Liver (tissue), 7 donors: ENCODE measurements at regions not wholly inside any gene's neighbourhood (a gene's known extent, or its start where the extent isn't known, plus 50 kb on each side); places are given as distances from the start of the nearest gene placed in this dataset.

Source experiments
- DNase-seq: peaks from one replicate; pipeline ENCODE4 v3.0.0-alpha.2; 2017; ENCODE audit warnings: low spot score
- H3K27ac ChIP-seq, 2 donors: one replicate each; pipeline ENCODE4 v1.7.0; 2013; ENCODE audit warnings: inconsistent platforms in 2 of 2, low read length in 2 of 2, control low read depth in 1 of 2, low read depth in 1 of 2, mild to moderate bottlenecking in 1 of 2
- H3K27me3 ChIP-seq, 4 donors: one replicate each; pipeline versions ENCODE4 v1.6.1 to v1.7.0; 2013; ENCODE audit warnings: low read length in 3 of 4, inconsistent platforms in 1 of 4, mild to moderate bottlenecking in 1 of 4, moderate library complexity in 1 of 4; ENCODE audit not compliant: control insufficient read depth in 4 of 4, insufficient read depth in 4 of 4
- H3K36me3 ChIP-seq, 4 donors: one replicate each; pipeline versions ENCODE4 v1.6.1 to v1.7.0; 2013; ENCODE audit warnings: low read length in 3 of 4, mild to moderate bottlenecking in 3 of 4, low read depth in 1 of 4, moderate library complexity in 1 of 4; ENCODE audit not compliant: control insufficient read depth in 4 of 4, insufficient read depth in 3 of 4
- H3K4me1 ChIP-seq, 4 donors: one replicate each; pipeline versions ENCODE4 v1.6.1 to v1.7.0; 2013; ENCODE audit warnings: low read length in 3 of 4, mild to moderate bottlenecking in 3 of 4, moderate library complexity in 1 of 4; ENCODE audit not compliant: control insufficient read depth in 4 of 4, insufficient read depth in 4 of 4
- H3K4me3 ChIP-seq, 3 donors: one replicate each; pipeline versions ENCODE4 v1.6.1 to v1.7.0; 2013; ENCODE audit warnings: low read length in 3 of 3, control low read depth in 1 of 3, low read depth in 1 of 3, mild to moderate bottlenecking in 1 of 3
- H3K9ac ChIP-seq, 2 donors: one replicate each; pipeline ENCODE4 v1.7.0; 2013; ENCODE audit warnings: low read length in 2 of 2, mild to moderate bottlenecking in 2 of 2, moderate library complexity in 2 of 2, control low read depth in 1 of 2, low read depth in 1 of 2
- H3K9me3 ChIP-seq, 4 donors: one replicate each; pipeline versions ENCODE4 v1.6.1 to v1.7.0; 2013; ENCODE audit warnings: low read length in 3 of 4; ENCODE audit not compliant: control insufficient read depth in 4 of 4
- ATF3 ChIP-seq: IDR thresholded peaks from 2 replicates; pipeline ENCODE4 v1.6.1; 2016; ENCODE audit warnings: antibody characterized with exemption
- FOXA1 ChIP-seq: IDR thresholded peaks from 2 replicates; pipeline ENCODE4 v1.6.1; 2016; ENCODE audit warnings: antibody characterized with exemption
- FOXA2 ChIP-seq: IDR thresholded peaks from 2 replicates; pipeline ENCODE4 v1.6.1; 2016; ENCODE audit warnings: antibody characterized with exemption
- GABPA ChIP-seq, 2 donors: IDR thresholded peaks in 1 of 2; conservative IDR thresholded peaks in 1 of 2; 2 replicates each; pipeline ENCODE4 v1.6.1; 2016; ENCODE audit warnings: antibody characterized with exemption in 2 of 2, mild to moderate bottlenecking in 1 of 2, moderate library complexity in 1 of 2
- HNF4A ChIP-seq, 2 donors: conservative IDR thresholded peaks; 2 replicates each; pipeline ENCODE4 v1.6.1; 2016; ENCODE audit warnings: antibody characterized with exemption in 2 of 2, mild to moderate bottlenecking in 2 of 2
- HNF4G ChIP-seq: IDR thresholded peaks from 2 replicates; pipeline ENCODE4 v1.6.1; 2016; ENCODE audit warnings: antibody characterized with exemption
- JUND ChIP-seq, 2 donors: IDR thresholded peaks; 2 replicates each; pipeline ENCODE4 v1.6.1; 2016; ENCODE audit warnings: antibody characterized with exemption in 2 of 2
- MAX ChIP-seq: IDR thresholded peaks from 2 replicates; pipeline ENCODE4 v1.6.1; 2016; ENCODE audit warnings: antibody characterized with exemption
- NR2F2 ChIP-seq: IDR thresholded peaks from 2 replicates; pipeline ENCODE4 v1.6.1; 2016; ENCODE audit warnings: antibody characterized with exemption
- RAD21 ChIP-seq, 2 donors: IDR thresholded peaks; 2 replicates each; pipeline ENCODE4 v1.6.1; 2016; ENCODE audit warnings: antibody characterized with exemption in 2 of 2, mild to moderate bottlenecking in 2 of 2
- REST ChIP-seq: IDR thresholded peaks from 2 replicates; pipeline ENCODE4 v1.6.1; 2016; ENCODE audit warnings: antibody characterized with exemption, mild to moderate bottlenecking
- RXRA ChIP-seq, 2 donors: IDR thresholded peaks; 2 replicates each; pipeline ENCODE4 v1.6.1; 2017 to 2018; ENCODE audit warnings: antibody characterized with exemption in 2 of 2, mild to moderate bottlenecking in 1 of 2
- SP1 ChIP-seq: IDR thresholded peaks from 2 replicates; pipeline ENCODE4 v1.6.1; 2018; ENCODE audit warnings: antibody characterized with exemption, mild to moderate bottlenecking
- TAF1 ChIP-seq: conservative IDR thresholded peaks from 2 replicates; pipeline ENCODE4 v1.6.1; 2016; ENCODE audit warnings: antibody characterized with exemption, mild to moderate bottlenecking
- YY1 ChIP-seq: IDR thresholded peaks from 2 replicates; pipeline ENCODE4 v1.6.1; 2016; ENCODE audit warnings: antibody characterized with exemption, mild to moderate bottlenecking
- WGBS: extraction: QIAGEN DNeasy Blood & Tissue Kit; methylation state at CpG from one replicate; pipeline ENCODE4 v1.1.7; 2013; 5-methylcytosine and 5-hydroxymethylcytosine counted together
- donor health status: healthy.
- donor health status: healthy.
- donor health status: healthy.
- donor health status: healthy.

GRCh38 chr5:176711883-176712282, 64.6 kb downstream of the TSPAN17 start:
- Histone ChIP-seq H3K4me1 (no peaks in the 10 kb centered on the region), H3K36me3 (no peaks in the 10 kb centered on the region), H3K4me3 (no peak overlapping the region), H3K9me3 (peaks cover 0 to 16% (median 2%) of the 10 kb centered on the region in 4 donors), H3K9ac (no peak overlapping the region), H3K27me3 (peaks cover 0 to 4% (median 1%) of the 10 kb centered on the region in 4 donors), H3K27ac (no peak overlapping the region)
- TF ChIP-seq NR2F2: no peak
- WGBS: 21% methylated on average over 7 of the region's 7 CpGs
- no peak for DNase-seq

- peaks cover 0 to 4% (median 3%) of the 10 kb centered on the region in 4 donors for H3K27me3 ChIP-seq
- no peak for DNase-seq
- H3K9me3 ChIP-seq: peaks cover 0 to 16% (median 2%) of the 10 kb centered on the region in 4 donors
- 46% methylated on average over 17 of the region's 17 CpGs for WGBS
- no peak overlapping the region for H3K27ac ChIP-seq
- TF ChIP-seq FOXA1: no peak
- no peak for TF ChIP-seq MAX
- no peak for TF ChIP-seq HNF4A (conservative IDR thresholded peaks at IDR 0.05)
- no peak for TF ChIP-seq RXRA (IDR thresholded peaks at IDR 0.05)
- no peak for TF ChIP-seq HNF4G
- TF ChIP-seq YY1: no peak
- TF ChIP-seq NR2F2: no peak
- TF ChIP-seq GABPA (IDR thresholded peaks at IDR 0.05 in 1 of 2, conservative IDR thresholded peaks at IDR 0.05 in 1 of 2): no peak
- no peak for TF ChIP-seq SP1
- TF ChIP-seq FOXA2: no peak
- TF ChIP-seq REST: no peak
- TF ChIP-seq RAD21 (IDR thresholded peaks at IDR 0.05): no peak
- TF ChIP-seq ATF3: no peak
- no peaks in the 10 kb centered on the region for H3K36me3 ChIP-seq
- no peak overlapping the region for H3K9ac ChIP-seq
- H3K4me1 ChIP-seq: no peaks in the 10 kb centered on the region
- no peak overlapping the region for H3K4me3 ChIP-seq
Observed at GRCh38 chr5:176712546-176713304, 65.4 kb downstream of the TSPAN17 start.

GRCh38 chr5:176713409-176713808, 66.1 kb downstream of the TSPAN17 start:
- Histone ChIP-seq H3K4me3 (no peak overlapping the region), H3K4me1 (no peaks in the 10 kb centered on the region), H3K27me3 (peaks cover 0 to 4% (median 3%) of the 10 kb centered on the region in 4 donors), H3K36me3 (no peaks in the 10 kb centered on the region), H3K9ac (no peak overlapping the region), H3K9me3 (peaks cover 0 to 16% (median 2%) of the 10 kb centered on the region in 4 donors), H3K27ac (no peak overlapping the region)
- DNase-seq: no peak
- WGBS: 84% methylated on average over 6 of the region's 6 CpGs
- TF ChIP-seq SP1: no peak
- no peak for TF ChIP-seq GABPA (IDR thresholded peaks at IDR 0.05 in 1 of 2, conservative IDR thresholded peaks at IDR 0.05 in 1 of 2)
- no peak for TF ChIP-seq HNF4G
- TF ChIP-seq JUND (IDR thresholded peaks at IDR 0.05): no peak
- no peak for TF ChIP-seq TAF1
- TF ChIP-seq YY1: no peak
- no peak for TF ChIP-seq RXRA (IDR thresholded peaks at IDR 0.05)
- no peak for TF ChIP-seq MAX
- no peak for TF ChIP-seq FOXA1
- TF ChIP-seq HNF4A (conservative IDR thresholded peaks at IDR 0.05): no peak
- no peak for TF ChIP-seq FOXA2
- no peak for TF ChIP-seq NR2F2
